Kidney epithelial cell (primary cell): ENCODE measurements at regions not wholly inside any gene's neighbourhood (a gene's known extent, or its start where the extent isn't known, plus 50 kb on each side); places are given as distances from the start of the nearest gene placed in this dataset.

ENCODE experiments used
- DNase-seq: peaks from one replicate; pipeline ENCODE4 v3.0.0-alpha.2; 2010; ENCODE audit warnings: low read depth
- H3K27me3 ChIP-seq: 2 replicates; pipeline ENCODE4 v1.6.0; 2011; ENCODE audit warnings: low read length; ENCODE audit not compliant: control insufficient read depth, insufficient read depth
- H3K36me3 ChIP-seq: 2 replicates; pipeline ENCODE4 v1.5.1; 2011; ENCODE audit warnings: low read length; ENCODE audit not compliant: control insufficient read depth, insufficient read depth
- H3K4me3 ChIP-seq: 2 replicates; pipeline ENCODE4 v1.5.1; 2011; ENCODE audit warnings: low read depth, mild to moderate bottlenecking, control low read depth, low read length
- TF ChIP-seq, protein P1 (sequence below): IDR thresholded peaks from 2 replicates; pipeline ENCODE4 v1.5.1; 2011; ENCODE audit warnings: mild to moderate bottlenecking, moderate library complexity, low read length, control low read depth, inconsistent platforms; ENCODE audit not compliant: insufficient read depth, poor library complexity, severe bottlenecking

DNA sequence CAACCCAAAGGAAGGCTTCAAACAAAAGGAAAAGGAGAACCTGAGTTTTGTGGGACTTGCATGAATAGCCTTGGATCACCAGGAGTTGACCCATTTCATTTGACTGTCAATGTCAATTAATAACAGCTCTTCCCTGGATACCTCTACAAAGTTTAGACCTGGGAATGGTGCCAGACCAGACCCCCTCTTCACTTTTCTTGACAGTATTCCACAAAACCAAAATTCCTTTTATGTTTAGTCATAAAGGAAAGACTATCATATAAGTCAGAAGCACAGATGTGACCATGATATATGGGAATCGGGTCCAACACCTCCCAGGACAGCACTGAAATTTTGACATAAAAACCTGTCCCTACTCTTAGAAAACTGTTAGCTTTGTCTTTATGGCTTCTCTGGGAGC lies 191.8 kb downstream of the LYPLAL1 start:
- no peak for DNase-seq
- Histone ChIP-seq H3K4me3 (no peak overlapping the region), H3K36me3 (no peaks in the 10 kb centered on the region), H3K27me3 (no peaks in the 10 kb centered on the region)
- TF ChIP-seq, protein P1, sequence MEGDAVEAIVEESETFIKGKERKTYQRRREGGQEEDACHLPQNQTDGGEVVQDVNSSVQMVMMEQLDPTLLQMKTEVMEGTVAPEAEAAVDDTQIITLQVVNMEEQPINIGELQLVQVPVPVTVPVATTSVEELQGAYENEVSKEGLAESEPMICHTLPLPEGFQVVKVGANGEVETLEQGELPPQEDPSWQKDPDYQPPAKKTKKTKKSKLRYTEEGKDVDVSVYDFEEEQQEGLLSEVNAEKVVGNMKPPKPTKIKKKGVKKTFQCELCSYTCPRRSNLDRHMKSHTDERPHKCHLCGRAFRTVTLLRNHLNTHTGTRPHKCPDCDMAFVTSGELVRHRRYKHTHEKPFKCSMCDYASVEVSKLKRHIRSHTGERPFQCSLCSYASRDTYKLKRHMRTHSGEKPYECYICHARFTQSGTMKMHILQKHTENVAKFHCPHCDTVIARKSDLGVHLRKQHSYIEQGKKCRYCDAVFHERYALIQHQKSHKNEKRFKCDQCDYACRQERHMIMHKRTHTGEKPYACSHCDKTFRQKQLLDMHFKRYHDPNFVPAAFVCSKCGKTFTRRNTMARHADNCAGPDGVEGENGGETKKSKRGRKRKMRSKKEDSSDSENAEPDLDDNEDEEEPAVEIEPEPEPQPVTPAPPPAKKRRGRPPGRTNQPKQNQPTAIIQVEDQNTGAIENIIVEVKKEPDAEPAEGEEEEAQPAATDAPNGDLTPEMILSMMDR = no peak

DNA sequence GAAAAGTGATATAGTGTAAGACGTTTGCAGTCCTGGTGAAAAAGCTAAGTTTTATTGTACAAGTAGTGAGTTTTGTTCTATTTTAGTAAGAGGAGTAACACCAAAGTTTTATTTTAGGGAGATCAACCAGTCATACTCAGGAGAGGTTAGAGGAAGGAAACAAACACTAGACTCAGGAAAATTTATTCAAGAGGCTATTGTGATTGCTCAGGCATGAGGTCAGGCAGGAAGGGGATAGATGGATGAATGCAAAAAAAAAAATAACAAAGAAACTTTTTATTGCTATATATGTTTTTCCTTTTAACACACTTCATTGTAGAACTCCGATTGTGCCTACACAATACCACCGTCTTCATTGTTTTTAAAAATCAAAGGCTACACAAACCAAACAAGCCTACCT lies 189.0 kb downstream of the LYPLAL1 start:
- Histone ChIP-seq H3K36me3 (no peaks in the 10 kb centered on the region), H3K27me3 (no peaks in the 10 kb centered on the region), H3K4me3 (no peak overlapping the region)
- TF ChIP-seq, protein P1 = no peak
- no peak for DNase-seq

DNA sequence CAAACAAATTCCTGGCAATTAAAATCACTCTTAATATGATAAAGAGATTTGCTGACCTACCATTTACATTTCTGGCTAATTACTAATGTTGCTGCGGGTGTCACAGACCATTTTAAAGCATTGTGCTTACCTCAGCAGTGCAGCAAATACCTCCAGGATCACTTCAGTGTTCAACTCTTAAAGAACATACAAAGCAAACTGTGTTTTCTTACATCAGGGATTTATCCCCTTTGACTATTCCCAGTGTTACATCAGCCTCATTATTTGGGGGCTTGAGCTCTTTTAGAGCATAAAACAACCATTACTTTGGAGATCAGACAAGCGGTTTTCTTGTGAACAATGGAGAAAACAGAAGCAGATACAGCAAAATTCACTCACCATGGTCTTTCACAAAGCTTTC lies 185.4 kb downstream of the LYPLAL1 start:
- H3K36me3 ChIP-seq = no peaks in the 10 kb centered on the region
- no peak overlapping the region for H3K4me3 ChIP-seq
- H3K27me3 ChIP-seq = no peaks in the 10 kb centered on the region
- DNase-seq = no peak
- TF ChIP-seq, protein P1 = no peak

DNA sequence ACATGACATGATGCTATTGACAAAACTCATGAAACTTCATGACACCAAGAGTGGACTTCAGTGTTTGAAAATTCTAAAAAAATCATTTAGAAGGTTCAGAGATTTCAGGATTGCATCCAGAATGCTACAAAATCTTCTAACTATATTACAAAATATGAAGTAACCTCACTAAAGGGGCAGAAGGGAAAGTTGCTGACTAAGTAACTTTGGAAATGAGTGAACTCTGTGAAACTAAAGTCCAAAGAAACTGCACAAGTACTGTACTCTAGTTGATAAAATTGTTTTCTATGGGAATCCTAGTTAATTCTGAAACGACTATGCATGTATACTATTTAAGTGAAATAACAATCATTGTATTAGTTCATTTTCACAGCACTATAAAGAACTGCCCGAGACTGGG lies 184.4 kb downstream of the LYPLAL1 start:
- no peak for DNase-seq
- Histone ChIP-seq H3K4me3 (no peak overlapping the region), H3K36me3 (no peaks in the 10 kb centered on the region), H3K27me3 (no peaks in the 10 kb centered on the region)
- TF ChIP-seq, protein P1 = no peak

DNA sequence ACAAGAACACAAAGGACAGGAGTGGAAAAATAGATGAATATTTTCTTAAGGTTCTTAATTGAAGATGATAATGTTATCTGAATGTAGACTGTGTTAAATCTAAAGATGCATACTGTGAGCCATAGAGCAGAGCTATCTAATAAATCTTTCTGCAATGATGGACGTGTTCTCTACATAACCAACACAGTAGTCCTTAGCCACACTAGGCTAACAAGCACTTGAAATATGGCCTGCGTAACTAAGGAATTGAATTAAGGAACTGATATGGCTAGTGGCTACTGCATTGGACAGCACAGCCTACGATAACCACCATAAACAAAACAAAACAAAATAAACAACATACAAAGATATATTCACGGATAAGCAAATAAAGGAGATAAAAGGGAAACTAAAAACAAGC lies 181.3 kb downstream of the LYPLAL1 start:
- no peaks in the 10 kb centered on the region for H3K36me3 ChIP-seq
- no peak overlapping the region for H3K4me3 ChIP-seq
- no peak for DNase-seq
- TF ChIP-seq, protein P1 = no peak
- H3K27me3 ChIP-seq = no peaks in the 10 kb centered on the region

DNA sequence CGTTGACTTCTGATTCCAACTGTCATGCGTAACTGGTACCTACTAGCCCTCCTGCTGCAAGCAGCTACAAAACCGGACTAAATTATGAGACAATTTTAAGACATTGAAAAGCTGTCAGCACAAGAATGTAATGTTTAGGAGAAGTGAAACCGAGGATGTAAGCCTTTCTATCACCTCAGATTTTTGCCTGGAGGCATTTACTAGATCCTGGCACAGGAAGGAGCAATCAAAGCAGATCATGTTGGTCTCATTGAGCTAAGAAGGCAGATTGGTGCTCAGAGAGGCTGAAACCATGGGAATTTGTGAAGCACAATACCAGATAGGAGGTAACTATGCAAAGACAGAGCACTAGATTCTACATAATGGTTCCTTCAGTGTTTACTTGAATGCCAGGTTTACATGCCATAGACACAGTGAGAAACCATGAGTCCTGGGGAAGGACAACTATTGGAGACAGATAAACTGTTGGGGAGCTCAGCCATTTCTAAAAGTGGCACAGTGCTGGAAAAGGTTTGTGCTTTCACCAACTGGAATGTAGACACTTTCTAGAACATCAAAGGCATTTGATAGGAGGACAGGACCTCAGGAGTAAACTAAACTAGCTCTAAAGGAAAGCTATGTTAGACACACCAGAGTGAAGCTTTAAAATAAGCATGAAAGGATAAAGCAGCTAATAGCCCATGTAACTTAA lies 179.4 kb downstream of the LYPLAL1 start:
- TF ChIP-seq, protein P1 = no peak
- no peak for DNase-seq
- Histone ChIP-seq H3K36me3 (no peaks in the 10 kb centered on the region), H3K27me3 (no peaks in the 10 kb centered on the region), H3K4me3 (no peak overlapping the region)
